Endothelial cell of umbilical vein (primary cell): ENCODE measurements at regions not wholly inside any gene's neighbourhood (a gene's known extent, or its start where the extent isn't known, plus 50 kb on each side); places are given as distances from the start of the nearest gene placed in this dataset.
"Not testable (repeated sequence)": the region's sequence is repeated elsewhere in the genome, so short reads cannot be mapped to it uniquely, and the experiment has no call there.

Experiments
- BruUV-seq: library from RNA; stranded (reverse); fragments of 400-500 nt; replicated peaks from 2 replicates; lab custom pipeline; 2021; lab: Mats Ljungman, UMichigan
- CTCF ChIA-PET: fragments of 300-600, 350-600 bp; sonication (Branson Sonifier 250); formaldehyde crosslinking; loops from one replicate; lab custom pipeline; 2021; ENCODE audit warnings: antibody characterized with exemption, inconsistent platforms; lab: Charles Lee
- POLR2A ChIA-PET: fragments of 300-600, 350-600 bp; sonication (Branson Sonifier 250); formaldehyde crosslinking; loops from one replicate; lab custom pipeline; 2021; ENCODE audit warnings: antibody characterized with exemption, inconsistent platforms; lab: Charles Lee
- DNase-seq: peaks from one replicate; pipeline ENCODE4 v3.0.0-alpha.2; 2011; ENCODE audit warnings: low read depth, low spot score
- FAIRE-seq: peaks from 2 replicates; lab custom pipeline; 2011; peaks lifted over from hg19 to GRCh38; lab: Jason Lieb, UNC
- H2AFZ ChIP-seq: 2 replicates; pipeline ENCODE4 v1.6.0; 2012; ENCODE audit warnings: low read depth, low read length, control low read depth, inconsistent platforms
- H3K27ac ChIP-seq: 2 replicates; pipeline ENCODE4 v1.5.1; 2011; ENCODE audit warnings: low read depth, mild to moderate bottlenecking, control low read depth, low read length, moderate library complexity; ENCODE audit not compliant: insufficient read depth
- H3K27me3 ChIP-seq, 2 experiments: 2 replicates each; pipeline versions ENCODE4 v1.6.0 to v1.6.1; 2011; ENCODE audit warnings: low read length in 2 of 2, mixed read lengths in 1 of 2; ENCODE audit not compliant: control insufficient read depth in 2 of 2, insufficient read depth in 2 of 2
- H3K36me3 ChIP-seq, 2 experiments: 2 replicates in 1 of 2; 3 replicates in 1 of 2; pipeline ENCODE4 v1.5.1; 2011; ENCODE audit warnings: low read length in 2 of 2, mild to moderate bottlenecking in 1 of 2, moderate library complexity in 1 of 2; ENCODE audit not compliant: control insufficient read depth in 2 of 2, insufficient read depth in 2 of 2; ENCODE audit errors: extremely low read depth in 1 of 2
- H3K4me1 ChIP-seq: 3 replicates; pipeline ENCODE4 v1.5.1; 2011; ENCODE audit warnings: mild to moderate bottlenecking, low read length; ENCODE audit not compliant: control insufficient read depth, insufficient read depth; ENCODE audit errors: extremely low read depth
- H3K4me2 ChIP-seq: 2 replicates; pipeline ENCODE4 v1.6.1; 2011; ENCODE audit warnings: low read length, control low read depth, mixed read lengths; ENCODE audit not compliant: insufficient read depth
- H3K4me3 ChIP-seq, 3 experiments: fragments of 200-600 bp in 1 of 3; sonication (generic), shearing (Covaris generic) in 1 of 3; replicated peaks in 1 of 3; 2 replicates each; pipeline ENCODE4 v1.5.1; 2011 to 2016; ENCODE audit warnings: control low read depth in 3 of 3, low read length in 3 of 3, mild to moderate bottlenecking in 2 of 3, inconsistent platforms in 1 of 3, low read depth in 1 of 3, moderate library complexity in 1 of 3; ENCODE audit not compliant: insufficient read depth in 1 of 3
- H3K79me2 ChIP-seq: 2 replicates; pipeline ENCODE4 v1.6.0; 2012; ENCODE audit warnings: low read length, inconsistent platforms; ENCODE audit not compliant: control insufficient read depth, insufficient read depth
- H3K9ac ChIP-seq: replicated peaks from 2 replicates; pipeline ENCODE3; 2011; ENCODE audit warnings: low read length, control low read depth; ENCODE audit not compliant: insufficient read depth; ENCODE audit errors: extremely low read depth
- H3K9me1 ChIP-seq: replicated peaks from 3 replicates; pipeline ENCODE4 v1.6.0; 2011; ENCODE audit warnings: mild to moderate bottlenecking, low read length; ENCODE audit not compliant: control insufficient read depth, insufficient read depth; ENCODE audit errors: extremely low read depth
- H3K9me3 ChIP-seq: replicated peaks from 2 replicates; pipeline ENCODE4 v1.5.1; 2012; ENCODE audit warnings: low read length, inconsistent platforms; ENCODE audit not compliant: control insufficient read depth, insufficient read depth
- H4K20me1 ChIP-seq: replicated peaks from 2 replicates; pipeline ENCODE3; 2011; ENCODE audit warnings: mild to moderate bottlenecking, low read length; ENCODE audit not compliant: control insufficient read depth, insufficient read depth; ENCODE audit errors: extremely low read depth
- dilution Hi-C: fragments of 300-500 bp; cut with MboI; formaldehyde crosslinking; loops from one replicate; pipeline ENCODE4 v1.15.0; 2019; ENCODE audit warnings: low sequenced_read_pairs; ENCODE audit not compliant: extremely low pct_ligation_motif_present
- intact Hi-C: fragments of 100-400 bp; cut with micrococcal nuclease; formaldehyde crosslinking; loops from one replicate; pipeline ENCODE4 v1.10.0; 2022

DNA sequence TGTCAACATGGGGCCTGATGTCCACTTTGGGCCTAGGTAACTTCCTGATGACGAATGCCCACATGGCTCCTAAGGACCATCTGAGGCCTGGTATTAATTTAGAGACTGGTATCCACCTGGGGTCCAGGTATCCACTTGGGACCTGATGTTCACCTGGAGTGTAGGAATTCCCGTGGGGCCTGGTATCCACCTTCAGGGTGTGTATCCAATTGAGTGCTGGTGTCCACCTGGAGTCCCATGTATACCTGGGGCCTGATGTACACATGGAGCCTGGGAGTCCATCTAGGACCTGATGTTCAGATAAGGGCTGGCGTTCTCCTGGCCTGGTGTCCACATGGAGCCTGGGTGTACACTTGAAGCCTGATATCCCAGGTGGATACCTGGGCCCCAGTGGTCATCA, 520.6 kb downstream of the FOXD4L4 start:
- H3K27ac ChIP-seq, H3K79me2 ChIP-seq, H3K4me2 ChIP-seq, H3K9me3 ChIP-seq, H4K20me1 ChIP-seq, BruUV-seq, H3K36me3 ChIP-seq, H3K4me3 ChIP-seq, H2AFZ ChIP-seq, CTCF ChIA-PET, H3K4me1 ChIP-seq, H3K9me1 ChIP-seq, H3K9ac ChIP-seq, POLR2A ChIA-PET, dilution Hi-C loops, FAIRE-seq, intact Hi-C loops, H3K27me3 ChIP-seq, DNase-seq: not testable (repeated sequence)

- H3K9me1 ChIP-seq, H3K4me1 ChIP-seq, intact Hi-C loops, POLR2A ChIA-PET, CTCF ChIA-PET, DNase-seq, H2AFZ ChIP-seq, H3K9me3 ChIP-seq, FAIRE-seq, BruUV-seq, H3K27me3 ChIP-seq, H3K4me3 ChIP-seq, H3K9ac ChIP-seq, H3K4me2 ChIP-seq, H3K36me3 ChIP-seq, H4K20me1 ChIP-seq, H3K27ac ChIP-seq, dilution Hi-C loops, H3K79me2 ChIP-seq: not testable (repeated sequence)
Observed at GRCh38 chr9:66261576-66261975, 524.6 kb downstream of the FOXD4L4 start.

DNA sequence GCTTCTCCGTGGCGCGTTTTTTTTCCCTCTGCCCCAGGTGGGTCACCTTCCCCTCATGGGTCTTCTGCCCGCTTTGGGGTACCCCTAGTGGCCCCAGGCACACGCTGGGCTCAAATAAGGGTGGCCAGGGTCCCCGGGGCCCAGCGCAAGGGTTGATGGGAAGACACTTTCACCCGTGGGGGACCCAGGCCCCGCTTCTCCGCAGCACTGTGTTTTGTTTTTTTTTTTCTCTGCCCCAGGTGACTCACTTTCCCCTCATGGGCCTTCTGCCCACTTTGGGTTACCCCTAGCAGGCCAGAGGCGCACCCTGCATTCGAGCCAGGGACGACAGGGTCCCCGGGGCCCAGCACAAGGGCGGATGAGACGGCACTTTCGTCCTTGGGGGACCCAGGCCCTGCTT, 526.7 kb downstream of the FOXD4L4 start:
- FAIRE-seq, POLR2A ChIA-PET, dilution Hi-C loops: not testable (repeated sequence)

DNA sequence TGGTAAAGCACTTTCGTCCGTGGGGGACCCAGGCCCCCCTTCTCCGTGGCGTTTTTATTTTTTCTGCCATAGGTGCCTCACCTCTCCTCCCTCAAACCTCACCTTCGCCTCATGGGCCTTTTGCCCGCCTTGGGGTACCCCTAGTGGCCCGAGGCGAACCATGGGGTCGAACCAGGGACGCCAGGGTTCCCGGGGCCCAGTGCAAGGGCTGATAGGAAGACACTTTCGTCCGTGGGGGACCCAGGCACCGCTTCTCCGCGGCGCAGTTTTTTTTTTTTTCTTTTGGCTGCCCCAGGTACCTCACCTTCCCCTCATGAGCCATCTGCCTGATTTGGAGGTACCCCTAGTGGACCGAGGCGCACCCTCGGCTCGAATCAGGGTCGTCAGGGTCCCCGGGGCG, 527.8 kb downstream of the FOXD4L4 start:
- H3K79me2 ChIP-seq, dilution Hi-C loops, H2AFZ ChIP-seq, FAIRE-seq, POLR2A ChIA-PET, H3K9me3 ChIP-seq, BruUV-seq, CTCF ChIA-PET, intact Hi-C loops, H3K27ac ChIP-seq, H3K4me2 ChIP-seq, H3K9me1 ChIP-seq, H4K20me1 ChIP-seq, H3K4me1 ChIP-seq, H3K36me3 ChIP-seq, H3K27me3 ChIP-seq, H3K4me3 ChIP-seq, DNase-seq, H3K9ac ChIP-seq: not testable (repeated sequence)

More for the DNA sequence above, 526.7 kb downstream of the FOXD4L4 start:
- H3K4me3 ChIP-seq, H3K36me3 ChIP-seq, H3K27me3 ChIP-seq, H4K20me1 ChIP-seq, H3K79me2 ChIP-seq, H3K9me1 ChIP-seq, BruUV-seq, H3K27ac ChIP-seq, DNase-seq, intact Hi-C loops, H2AFZ ChIP-seq, H3K4me1 ChIP-seq, CTCF ChIA-PET, H3K4me2 ChIP-seq, H3K9me3 ChIP-seq, H3K9ac ChIP-seq: not testable (repeated sequence)
